ENCODE measurements at regions not wholly inside any gene's neighbourhood (a gene's known extent, or its start where the extent isn't known, plus 50 kb on each side); places are given as distances from the start of the nearest gene placed in this dataset.
A peak's percentile ranks its signal among the peaks of the same experiment; 100 is the strongest.

GRCh38 chr2:239729681-239730566 lies 295.2 kb downstream of the NDUFA10 start:
- Histone ChIP-seq H3K4me1 (no peaks in the 10 kb centered on the region), H3K27ac (no peak overlapping the region), H3K9me3 (no peaks in the 10 kb centered on the region), H3K36me3 (no peaks in the 10 kb centered on the region), H3K27me3 (no peaks in the 10 kb centered on the region), H3K4me3 (no peak overlapping the region)
- FAIRE-seq (no peak), ATAC-seq (no peak), DNase-seq (peak in 1 of 6 donors; percentile 47)
- 57 to 61% methylated on average over 22 of the region's 22 CpGs for WGBS, 2 donors
- no peak for TF ChIP-seq CTCF (IDR thresholded peaks at IDR 0.05)
- intact Hi-C loops (cut with DNase I), result no loop called here

- H3K4me3 ChIP-seq, result no peak overlapping the region
- no peak for TF ChIP-seq CTCF (IDR thresholded peaks at IDR 0.05)
- no peak overlapping the region for H3K27ac ChIP-seq
- FAIRE-seq (no peak), DNase-seq (peak in 2 of 6 donors; percentile 35 to 51), ATAC-seq (no peak)
- H3K9me3 ChIP-seq, result no peaks in the 10 kb centered on the region
- no peaks in the 10 kb centered on the region for H3K27me3 ChIP-seq
- WGBS, 2 donors, result 70 to 76% methylated on average over 17 of the region's 17 CpGs
- no peaks in the 10 kb centered on the region for H3K4me1 ChIP-seq
- H3K36me3 ChIP-seq, result no peaks in the 10 kb centered on the region
- intact Hi-C loops (cut with DNase I), result no loop called here
Observed at GRCh38 chr2:239729151-239729550, 296.0 kb downstream of the NDUFA10 start.

- 61 to 71% methylated on average over 15 of the region's 15 CpGs for WGBS, 2 donors
- no peak for TF ChIP-seq CTCF (IDR thresholded peaks at IDR 0.05)
- no peaks in the 10 kb centered on the region for H3K4me1 ChIP-seq
- FAIRE-seq (no peak), ATAC-seq (no peak), DNase-seq (peak in 2 of 6 donors; percentile 26 to 33)
- no peaks in the 10 kb centered on the region for H3K36me3 ChIP-seq
- no peak overlapping the region for H3K27ac ChIP-seq
- no peaks in the 10 kb centered on the region for H3K27me3 ChIP-seq
- no peak overlapping the region for H3K4me3 ChIP-seq
- no peaks in the 10 kb centered on the region for H3K9me3 ChIP-seq
- intact Hi-C loops (cut with DNase I), result no loop called here
Observed at GRCh38 chr2:239728751-239729150, 296.4 kb downstream of the NDUFA10 start.

- ATAC-seq (no peak), DNase-seq (peak in 2 of 6 donors; percentile 53 to 64), FAIRE-seq (no peak)
- no peak for TF ChIP-seq CTCF (IDR thresholded peaks at IDR 0.05)
- WGBS, 2 donors, result 61 to 77% methylated on average over 30 of the region's 30 CpGs
- H3K36me3 ChIP-seq, result no peaks in the 10 kb centered on the region
- no peaks in the 10 kb centered on the region for H3K27me3 ChIP-seq
- no peak overlapping the region for H3K27ac ChIP-seq
- H3K4me1 ChIP-seq, result no peaks in the 10 kb centered on the region
- no peak overlapping the region for H3K4me3 ChIP-seq
- intact Hi-C loops (cut with DNase I), result no loop called here
- H3K9me3 ChIP-seq, result no peaks in the 10 kb centered on the region
Observed at GRCh38 chr2:239727776-239728600, 297.2 kb downstream of the NDUFA10 start.

All from pancreas (tissue), 10 donors.